IPS DF 6.9 (cell line): ENCODE measurements at regions not wholly inside any gene's neighbourhood (a gene's known extent, or its start where the extent isn't known, plus 50 kb on each side); places are given as distances from the start of the nearest gene placed in this dataset.

ENCODE experiments used
- DNase-seq: peaks from one replicate; pipeline ENCODE4 v3.0.0-alpha.2; 2013; ENCODE audit warnings: low read depth, low spot score
- H3K27ac ChIP-seq: one replicate; pipeline ENCODE4 v1.5.1; 2013; ENCODE audit warnings: low read length, control low read depth
- H3K27me3 ChIP-seq: 2 replicates; pipeline ENCODE4 v1.6.1; 2013; ENCODE audit warnings: mild to moderate bottlenecking, low read length; ENCODE audit not compliant: control insufficient read depth, insufficient read depth
- H3K36me3 ChIP-seq: 2 replicates; pipeline ENCODE4 v1.6.1; 2013; ENCODE audit warnings: low read length; ENCODE audit not compliant: control insufficient read depth, insufficient read depth
- H3K4me1 ChIP-seq: 2 replicates; pipeline ENCODE4 v1.6.1; 2013; ENCODE audit warnings: low read length; ENCODE audit not compliant: control insufficient read depth, insufficient read depth
- H3K4me3 ChIP-seq: 2 replicates; pipeline ENCODE4 v1.5.1; 2013; ENCODE audit warnings: mild to moderate bottlenecking, low read length
- H3K9me3 ChIP-seq: 2 replicates; pipeline ENCODE4 v1.6.1; 2013; ENCODE audit warnings: low read length, inconsistent platforms; ENCODE audit not compliant: control insufficient read depth, insufficient read depth
- WGBS: extraction: QIAGEN DNeasy Blood & Tissue Kit; methylation state at CpG from one replicate; pipeline ENCODE4 v1.1.7; 2013; ENCODE audit warnings: mixed read lengths, missing lambda C conversion rate; ENCODE audit not compliant: insufficient read length, insufficient coverage; 5-methylcytosine and 5-hydroxymethylcytosine counted together

DNA sequence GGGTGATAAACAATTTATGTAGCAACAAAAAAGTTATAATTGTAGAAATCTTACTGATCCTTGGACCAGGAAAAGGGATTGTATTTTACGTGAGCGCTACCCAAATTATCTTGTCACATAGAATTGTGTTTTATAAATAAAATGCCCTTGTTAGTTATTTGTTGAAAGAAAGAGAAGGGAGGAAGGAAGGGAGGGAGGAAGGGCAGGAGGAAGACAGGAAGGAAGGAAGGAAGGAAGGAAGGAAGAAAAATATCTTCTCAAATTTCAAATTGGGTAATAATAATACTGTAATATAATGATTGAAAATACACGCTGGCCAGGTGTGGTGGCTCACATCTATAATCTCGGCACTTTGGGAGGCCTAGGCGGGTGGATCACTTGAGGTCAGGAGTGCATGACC is 206.2 kb upstream of the TLL1 start:
- no peaks in the 10 kb centered on the region for H3K4me1 ChIP-seq
- no peaks in the 10 kb centered on the region for H3K27me3 ChIP-seq
- no CpG with 5 or more reads among the region's 5 CpGs for WGBS
- no peaks in the 10 kb centered on the region for H3K9me3 ChIP-seq
- no peak overlapping the region for H3K27ac ChIP-seq
- no peaks in the 10 kb centered on the region for H3K36me3 ChIP-seq
- no peak for DNase-seq
- H3K4me3 ChIP-seq: no peak overlapping the region

DNA sequence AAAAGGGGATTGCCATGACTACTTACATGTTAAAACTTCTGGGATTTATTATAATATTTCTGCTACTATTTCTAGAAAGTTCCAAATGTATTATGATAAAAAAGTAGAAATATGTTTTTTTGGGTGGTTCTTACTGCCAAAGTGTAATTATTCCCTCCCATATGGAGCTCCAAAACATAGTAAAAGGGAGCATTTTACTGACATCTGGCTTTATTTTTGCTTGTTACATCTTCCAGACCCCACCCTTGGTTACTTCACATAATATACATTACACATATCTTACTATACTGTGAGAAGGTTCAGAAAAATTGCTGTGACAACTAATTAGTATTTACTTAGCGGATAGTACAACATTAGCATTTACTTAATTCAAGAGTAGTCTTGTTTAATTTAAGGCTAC is 205.1 kb upstream of the TLL1 start:
- DNase-seq: no peak
- no CpG with 5 or more reads among the region's 1 CpG for WGBS
- H3K4me3 ChIP-seq: no peak overlapping the region
- no peaks in the 10 kb centered on the region for H3K36me3 ChIP-seq
- H3K4me1 ChIP-seq: no peaks in the 10 kb centered on the region
- no peaks in the 10 kb centered on the region for H3K9me3 ChIP-seq
- no peak overlapping the region for H3K27ac ChIP-seq
- H3K27me3 ChIP-seq: no peaks in the 10 kb centered on the region

DNA sequence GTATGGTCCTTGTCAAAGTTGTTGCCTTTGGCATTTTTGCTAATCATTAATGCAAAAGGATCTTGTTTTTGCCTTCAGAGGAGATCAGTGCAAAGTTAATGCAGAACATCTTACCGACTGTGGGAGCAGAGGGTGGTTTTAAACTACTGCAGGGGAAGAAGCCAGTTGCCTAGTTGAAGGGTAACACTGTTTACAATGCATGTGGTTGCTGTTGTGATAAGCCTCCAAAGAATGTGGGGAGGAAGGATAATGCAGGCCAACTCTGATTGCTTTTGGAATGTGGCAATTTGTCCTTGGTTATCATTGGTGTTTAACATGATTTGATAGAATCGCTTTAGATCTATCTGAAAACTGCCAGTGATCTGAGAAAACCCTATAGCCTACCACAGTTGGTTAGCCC is 204.3 kb upstream of the TLL1 start:
- H3K27ac ChIP-seq: no peak overlapping the region
- no peaks in the 10 kb centered on the region for H3K36me3 ChIP-seq
- no CpG with 5 or more reads among the region's 2 CpGs for WGBS
- no peaks in the 10 kb centered on the region for H3K4me1 ChIP-seq
- no peaks in the 10 kb centered on the region for H3K27me3 ChIP-seq
- no peak overlapping the region for H3K4me3 ChIP-seq
- no peak for DNase-seq
- no peaks in the 10 kb centered on the region for H3K9me3 ChIP-seq

DNA sequence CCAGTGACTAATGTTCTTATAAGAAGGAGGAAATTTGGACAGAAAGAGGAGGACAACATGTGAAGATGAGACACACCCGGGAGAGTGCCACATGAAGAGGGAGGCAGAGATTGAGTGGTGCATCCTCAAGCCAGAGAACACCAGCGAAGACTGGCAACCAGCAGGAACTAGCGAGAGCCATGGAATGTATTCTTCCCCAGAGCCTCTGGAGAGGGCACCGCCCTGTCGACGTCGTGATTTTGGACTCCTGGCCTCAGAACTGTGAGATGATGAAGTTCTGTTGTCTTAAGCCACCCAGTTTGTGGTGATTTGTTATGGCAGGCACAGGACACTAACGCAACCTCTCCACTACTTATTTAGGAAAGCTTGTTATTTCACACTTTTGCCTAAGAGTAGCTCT is 196.0 kb upstream of the TLL1 start:
- Histone ChIP-seq H3K27me3 (no peaks in the 10 kb centered on the region), H3K36me3 (no peaks in the 10 kb centered on the region), H3K4me3 (no peak overlapping the region), H3K27ac (no peak overlapping the region), H3K9me3 (no peaks in the 10 kb centered on the region), H3K4me1 (no peaks in the 10 kb centered on the region)
- no CpG with 5 or more reads among the region's 8 CpGs for WGBS
- DNase-seq: no peak

- no peak overlapping the region for H3K27ac ChIP-seq
- WGBS: no CpG with 5 or more reads among the region's 6 CpGs
- no peaks in the 10 kb centered on the region for H3K27me3 ChIP-seq
- H3K36me3 ChIP-seq: no peaks in the 10 kb centered on the region
- no peaks in the 10 kb centered on the region for H3K9me3 ChIP-seq
- H3K4me1 ChIP-seq: no peaks in the 10 kb centered on the region
- H3K4me3 ChIP-seq: no peak overlapping the region
- DNase-seq: no peak
These were observed 194.7 kb upstream of the TLL1 start for GRCh38 chr4:165678236-165678935.

DNA sequence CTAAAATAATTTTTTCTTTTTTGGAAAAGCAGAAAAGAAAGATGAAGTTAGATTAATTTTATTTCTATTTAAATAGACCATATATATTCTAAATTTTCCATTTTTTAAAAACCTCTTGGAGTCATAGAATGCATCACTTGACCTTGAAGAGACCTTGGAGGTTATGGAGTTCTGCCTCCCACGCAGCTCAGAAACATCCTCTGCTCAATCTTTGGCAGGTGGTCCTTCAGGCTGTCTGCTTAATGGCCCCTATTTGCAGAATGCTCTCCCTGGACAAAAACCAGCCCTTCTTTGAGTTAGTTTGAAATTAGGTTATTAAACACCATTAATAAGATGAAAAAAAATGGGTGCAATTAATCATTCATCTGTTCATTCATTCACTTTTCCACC is 194.1 kb upstream of the TLL1 start:
- DNase-seq: no peak
- H3K4me1 ChIP-seq: no peaks in the 10 kb centered on the region
- H3K36me3 ChIP-seq: no peaks in the 10 kb centered on the region
- no peaks in the 10 kb centered on the region for H3K27me3 ChIP-seq
- no peaks in the 10 kb centered on the region for H3K9me3 ChIP-seq
- no peak overlapping the region for H3K27ac ChIP-seq
- no CpG with 5 or more reads among the region's 1 CpG for WGBS
- no peak overlapping the region for H3K4me3 ChIP-seq

DNA sequence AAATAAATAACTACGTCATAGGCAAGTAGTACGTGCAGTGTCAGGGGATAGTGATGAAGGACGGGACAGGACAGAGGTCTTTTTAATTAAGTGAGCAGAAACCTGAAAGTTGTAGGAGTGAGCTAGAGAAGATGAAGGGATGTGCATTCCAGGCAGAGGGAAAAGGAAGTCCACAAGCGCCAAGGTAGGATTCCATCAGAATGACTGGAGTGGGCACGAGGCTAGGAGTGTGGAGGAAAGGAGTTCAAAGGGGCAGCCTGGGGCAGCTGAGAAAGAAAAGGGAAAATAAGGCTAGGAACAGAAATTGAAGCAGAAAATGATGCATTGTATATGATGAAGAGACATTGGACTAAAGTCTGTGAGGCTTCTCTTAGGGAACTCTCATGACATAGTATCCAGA is 192.2 kb upstream of the TLL1 start:
- H3K9me3 ChIP-seq: no peaks in the 10 kb centered on the region
- WGBS: no CpG with 5 or more reads among the region's 5 CpGs
- no peak overlapping the region for H3K27ac ChIP-seq
- H3K4me1 ChIP-seq: no peaks in the 10 kb centered on the region
- no peaks in the 10 kb centered on the region for H3K27me3 ChIP-seq
- H3K4me3 ChIP-seq: no peak overlapping the region
- no peak for DNase-seq
- H3K36me3 ChIP-seq: no peaks in the 10 kb centered on the region

DNA sequence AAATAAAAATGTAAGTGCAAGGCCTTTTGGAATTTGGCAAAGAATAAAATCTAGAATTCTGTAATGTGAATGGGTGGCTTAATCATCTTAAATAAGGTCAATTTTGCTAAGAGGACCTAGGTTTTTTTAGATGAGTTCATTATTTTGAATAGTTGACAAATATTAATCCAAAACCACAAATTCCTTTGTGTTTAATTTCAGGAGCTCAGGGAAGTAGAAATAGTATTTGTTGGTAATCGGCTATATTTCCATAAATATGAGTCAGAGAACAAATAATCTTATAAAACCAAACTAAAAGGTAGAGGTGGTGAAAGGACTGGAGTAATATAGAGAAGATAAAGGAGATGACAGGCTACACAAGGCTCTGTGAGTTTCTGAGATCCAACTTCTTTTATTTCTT is 190.4 kb upstream of the TLL1 start:
- no peak for DNase-seq
- no peaks in the 10 kb centered on the region for H3K27me3 ChIP-seq
- no CpG with 5 or more reads among the region's 1 CpG for WGBS
- H3K4me3 ChIP-seq: no peak overlapping the region
- no peaks in the 10 kb centered on the region for H3K4me1 ChIP-seq
- H3K36me3 ChIP-seq: no peaks in the 10 kb centered on the region
- H3K9me3 ChIP-seq: no peaks in the 10 kb centered on the region
- no peak overlapping the region for H3K27ac ChIP-seq

GRCh38 chr4:165684177-165684805 is 188.7 kb upstream of the TLL1 start:
- no peak for DNase-seq
- no peaks in the 10 kb centered on the region for H3K36me3 ChIP-seq
- H3K4me1 ChIP-seq: no peaks in the 10 kb centered on the region
- H3K27me3 ChIP-seq: no peaks in the 10 kb centered on the region
- no CpG with 5 or more reads among the region's 7 CpGs for WGBS
- no peak overlapping the region for H3K4me3 ChIP-seq
- no peak overlapping the region for H3K27ac ChIP-seq
- H3K9me3 ChIP-seq: no peaks in the 10 kb centered on the region

- Histone ChIP-seq H3K36me3 (no peaks in the 10 kb centered on the region), H3K27ac (no peak overlapping the region), H3K4me3 (no peak overlapping the region), H3K27me3 (no peaks in the 10 kb centered on the region), H3K4me1 (no peaks in the 10 kb centered on the region), H3K9me3 (no peaks in the 10 kb centered on the region)
- no CpG with 5 or more reads among the region's 3 CpGs for WGBS
- DNase-seq: no peak
These were observed 186.3 kb upstream of the TLL1 start for GRCh38 chr4:165686756-165687155.

DNA sequence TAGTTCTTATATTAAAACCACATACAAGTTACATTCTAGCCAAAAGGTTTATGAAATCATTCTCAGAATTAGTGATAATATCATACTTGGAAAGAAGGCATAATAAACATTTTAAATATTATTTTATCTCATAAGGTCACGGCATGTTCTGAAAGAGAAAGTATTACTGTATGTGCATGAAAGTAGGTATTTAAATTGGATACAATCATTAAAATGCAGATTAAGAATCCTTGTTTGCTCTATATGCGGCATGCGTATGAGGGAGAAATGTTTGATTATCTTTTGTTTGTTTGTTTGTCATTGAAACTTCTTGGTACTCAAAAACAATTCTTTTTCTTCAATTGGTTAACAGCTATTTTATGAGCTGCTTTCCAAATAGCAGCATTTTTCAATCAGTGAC is 183.9 kb upstream of the TLL1 start:
- WGBS: no CpG with 5 or more reads among the region's 3 CpGs
- Histone ChIP-seq H3K27ac (no peak overlapping the region), H3K36me3 (no peaks in the 10 kb centered on the region), H3K4me3 (no peak overlapping the region), H3K27me3 (no peaks in the 10 kb centered on the region), H3K4me1 (no peaks in the 10 kb centered on the region), H3K9me3 (no peaks in the 10 kb centered on the region)
- DNase-seq: no peak
